Keratinocyte (primary cell): ENCODE measurements at regions not wholly inside any gene's neighbourhood (a gene's known extent, or its start where the extent isn't known, plus 50 kb on each side); places are given as distances from the start of the nearest gene placed in this dataset.

Experiments
- DNase-seq: peaks from one replicate; pipeline ENCODE4 v3.0.0-alpha.2; 2011; ENCODE audit warnings: low read depth, missing footprints, low spot score
- FAIRE-seq: peaks from 2 replicates; lab custom pipeline; 2011; peaks lifted over from hg19 to GRCh38; lab: Jason Lieb, UNC
- H2AFZ ChIP-seq: 2 replicates; pipeline ENCODE4 v1.6.0; 2012; ENCODE audit warnings: low read length, control low read depth, inconsistent platforms; ENCODE audit not compliant: control insufficient read depth
- H3K27ac ChIP-seq: 2 replicates; pipeline ENCODE4 v1.5.1; 2011; ENCODE audit warnings: low read length; ENCODE audit not compliant: control insufficient read depth, insufficient read depth
- H3K27me3 ChIP-seq: 3 replicates; pipeline ENCODE4 v1.6.0; 2011; ENCODE audit warnings: low read length; ENCODE audit not compliant: control insufficient read depth, insufficient read depth; ENCODE audit errors: extremely low read depth
- H3K36me3 ChIP-seq, 2 experiments: 2 replicates in 1 of 2; 3 replicates in 1 of 2; pipeline ENCODE4 v1.5.1; 2011; ENCODE audit warnings: low read length in 2 of 2, mild to moderate bottlenecking in 1 of 2; ENCODE audit not compliant: control insufficient read depth in 2 of 2, insufficient read depth in 2 of 2; ENCODE audit errors: extremely low read depth in 1 of 2
- H3K4me1 ChIP-seq: 3 replicates; pipeline ENCODE4 v1.5.1; 2011; ENCODE audit warnings: low read length; ENCODE audit not compliant: control insufficient read depth, insufficient read depth; ENCODE audit errors: extremely low read depth
- H3K4me2 ChIP-seq: 3 replicates; pipeline ENCODE4 v1.6.0; 2011; ENCODE audit warnings: low read depth, low read length; ENCODE audit not compliant: control insufficient read depth, insufficient read depth; ENCODE audit errors: extremely low read depth
- H3K4me3 ChIP-seq, 3 experiments: fragments of 200-600 bp in 1 of 3; sonication (generic) in 1 of 3; 2 replicates in 2 of 3; 3 replicates in 1 of 3; pipeline ENCODE4 v1.5.1; 2011 to 2016; ENCODE audit warnings: low read length in 3 of 3, mild to moderate bottlenecking in 3 of 3, control low read depth in 2 of 3, inconsistent platforms in 1 of 3, low read depth in 1 of 3, mixed read lengths in 1 of 3, mixed run types in 1 of 3, moderate library complexity in 1 of 3; ENCODE audit not compliant: control insufficient read depth in 2 of 3, insufficient read depth in 2 of 3; ENCODE audit errors: extremely low read depth in 1 of 3
- H3K79me2 ChIP-seq: 2 replicates; pipeline ENCODE4 v1.6.0; 2012; ENCODE audit warnings: low read length; ENCODE audit not compliant: control insufficient read depth, insufficient read depth
- H3K9ac ChIP-seq: 3 replicates; pipeline ENCODE4 v1.6.0; 2011; ENCODE audit warnings: low read length; ENCODE audit not compliant: control insufficient read depth, insufficient read depth; ENCODE audit errors: extremely low read depth
- H3K9me1 ChIP-seq: 3 replicates; pipeline ENCODE4 v1.6.0; 2011; ENCODE audit warnings: low read length; ENCODE audit not compliant: control insufficient read depth, insufficient read depth; ENCODE audit errors: extremely low read depth
- H3K9me3 ChIP-seq: 2 replicates; pipeline ENCODE4 v1.5.1; 2012; ENCODE audit warnings: low read depth, low read length; ENCODE audit not compliant: control insufficient read depth
- H4K20me1 ChIP-seq: 3 replicates; pipeline ENCODE4 v1.6.0; 2011; ENCODE audit warnings: low read length; ENCODE audit not compliant: control insufficient read depth, insufficient read depth; ENCODE audit errors: extremely low read depth
- EZH2 ChIP-seq: IDR thresholded peaks from one replicate; pipeline ENCODE4 v1.6.1; 2012; ENCODE audit warnings: inconsistent platforms, mild to moderate bottlenecking, low read length, moderate library complexity
- dilution Hi-C: fragments of 300-500 bp; cut with MboI; formaldehyde crosslinking; loops from one replicate; pipeline ENCODE4 v1.7.0; 2020; ENCODE audit warnings: low sequenced_read_pairs; ENCODE audit not compliant: extremely low pct_ligation_motif_present
- TF ChIP-seq, protein P1 (sequence below), 3 experiments: IDR thresholded peaks in 1 of 3; conservative IDR thresholded peaks in 1 of 3; optimal IDR thresholded peaks in 1 of 3; 2 replicates in 2 of 3; 3 replicates in 1 of 3; pipeline versions ENCODE3 to v1.5.1; 2011; ENCODE audit warnings: low read length in 3 of 3, mild to moderate bottlenecking in 3 of 3, moderate library complexity in 2 of 3, control low read depth in 1 of 3, inconsistent platforms in 1 of 3; ENCODE audit not compliant: insufficient read depth in 2 of 3; ENCODE audit errors: extremely low read depth in 1 of 3

DNA sequence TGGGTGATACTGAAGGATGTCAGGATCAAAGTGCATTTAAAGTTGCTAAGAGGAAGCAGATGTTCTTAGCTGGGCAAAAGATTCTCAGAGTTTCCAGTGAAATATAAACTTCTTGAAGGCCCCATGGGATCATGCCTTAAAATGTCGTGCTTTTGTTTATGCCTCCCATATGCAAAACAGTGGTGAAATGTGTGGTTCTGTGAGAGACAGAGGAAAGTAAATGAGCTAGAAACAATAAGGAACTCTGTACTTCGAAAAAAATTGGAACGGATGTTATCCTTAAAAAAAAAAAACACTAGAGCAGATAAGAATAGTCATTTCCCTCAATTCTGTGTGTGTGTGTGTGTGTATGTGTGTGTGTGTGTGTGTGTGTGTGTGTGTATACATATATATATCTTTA lies 497.0 kb upstream of the TBL1XR1 start:
- Histone ChIP-seq H3K4me2 (no peak overlapping the region), H3K79me2 (no peaks in the 10 kb centered on the region), H3K4me1 (no peaks in the 10 kb centered on the region), H3K27ac (no peak overlapping the region), H3K27me3 (no peaks in the 10 kb centered on the region), H3K36me3 (no peaks in the 10 kb centered on the region), H3K9me1 (no peaks in the 10 kb centered on the region), H2AFZ (no peak overlapping the region), H3K9ac (no peak overlapping the region), H4K20me1 (no peaks in the 10 kb centered on the region), H3K4me3 (no peak overlapping the region), H3K9me3 (no peaks in the 10 kb centered on the region)
- dilution Hi-C loops = no loop called here
- TF ChIP-seq, protein P1, sequence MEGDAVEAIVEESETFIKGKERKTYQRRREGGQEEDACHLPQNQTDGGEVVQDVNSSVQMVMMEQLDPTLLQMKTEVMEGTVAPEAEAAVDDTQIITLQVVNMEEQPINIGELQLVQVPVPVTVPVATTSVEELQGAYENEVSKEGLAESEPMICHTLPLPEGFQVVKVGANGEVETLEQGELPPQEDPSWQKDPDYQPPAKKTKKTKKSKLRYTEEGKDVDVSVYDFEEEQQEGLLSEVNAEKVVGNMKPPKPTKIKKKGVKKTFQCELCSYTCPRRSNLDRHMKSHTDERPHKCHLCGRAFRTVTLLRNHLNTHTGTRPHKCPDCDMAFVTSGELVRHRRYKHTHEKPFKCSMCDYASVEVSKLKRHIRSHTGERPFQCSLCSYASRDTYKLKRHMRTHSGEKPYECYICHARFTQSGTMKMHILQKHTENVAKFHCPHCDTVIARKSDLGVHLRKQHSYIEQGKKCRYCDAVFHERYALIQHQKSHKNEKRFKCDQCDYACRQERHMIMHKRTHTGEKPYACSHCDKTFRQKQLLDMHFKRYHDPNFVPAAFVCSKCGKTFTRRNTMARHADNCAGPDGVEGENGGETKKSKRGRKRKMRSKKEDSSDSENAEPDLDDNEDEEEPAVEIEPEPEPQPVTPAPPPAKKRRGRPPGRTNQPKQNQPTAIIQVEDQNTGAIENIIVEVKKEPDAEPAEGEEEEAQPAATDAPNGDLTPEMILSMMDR (optimal IDR thresholded peaks at IDR 0.05 in 1 of 3, IDR thresholded peaks at IDR 0.05 in 1 of 3, conservative IDR thresholded peaks at IDR 0.05 in 1 of 3; ENCODE audit: extremely low read depth in 1 of 3, insufficient read depth in 2 of 3, low read length in 3 of 3) = no peak
- TF ChIP-seq EZH2 = no peak
- DNase-seq (no peak), FAIRE-seq (no peak)

DNA sequence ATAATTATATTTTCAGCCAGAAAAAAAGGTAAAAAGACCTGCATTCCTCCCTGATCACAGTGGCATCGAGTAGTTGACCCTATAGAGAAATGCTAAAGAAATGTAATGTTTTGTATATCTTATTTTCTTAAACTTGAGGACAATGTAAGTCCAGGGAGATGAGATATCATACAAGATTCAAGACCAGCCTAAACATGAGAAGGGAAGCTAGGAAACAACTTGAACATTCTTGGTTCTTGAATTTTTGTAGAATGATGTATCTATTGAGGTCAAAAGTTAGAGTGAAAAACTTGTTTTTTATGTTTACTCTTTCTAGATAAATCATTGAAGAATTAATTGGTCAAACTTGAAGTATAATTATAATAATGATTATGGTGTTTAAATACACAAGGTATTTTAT lies 497.7 kb upstream of the TBL1XR1 start:
- no peaks in the 10 kb centered on the region for H3K79me2 ChIP-seq
- H3K4me3 ChIP-seq = no peak overlapping the region
- no peak overlapping the region for H2AFZ ChIP-seq
- no peak overlapping the region for H3K9ac ChIP-seq
- no peaks in the 10 kb centered on the region for H3K4me1 ChIP-seq
- no peak for DNase-seq
- H3K9me1 ChIP-seq = no peaks in the 10 kb centered on the region
- TF ChIP-seq EZH2 = no peak
- TF ChIP-seq, protein P1 (optimal IDR thresholded peaks at IDR 0.05 in 1 of 3, IDR thresholded peaks at IDR 0.05 in 1 of 3, conservative IDR thresholded peaks at IDR 0.05 in 1 of 3; ENCODE audit: extremely low read depth in 1 of 3, insufficient read depth in 2 of 3, low read length in 3 of 3) = no peak
- no peaks in the 10 kb centered on the region for H3K36me3 ChIP-seq
- no peak overlapping the region for H3K27ac ChIP-seq
- dilution Hi-C loops = no loop called here
- no peak for FAIRE-seq
- no peak overlapping the region for H3K4me2 ChIP-seq
- H3K27me3 ChIP-seq = no peaks in the 10 kb centered on the region
- no peaks in the 10 kb centered on the region for H3K9me3 ChIP-seq
- no peaks in the 10 kb centered on the region for H4K20me1 ChIP-seq
